Uterus (tissue), 2 donors: ENCODE measurements at regions not wholly inside any gene's neighbourhood (a gene's known extent, or its start where the extent isn't known, plus 50 kb on each side); places are given as distances from the start of the nearest gene placed in this dataset.

ENCODE experiments used
- POLR2A ChIP-seq, 2 donors: fragments of 450-650 bp; IDR thresholded peaks; one replicate each; pipeline ENCODE4 v1.6.1; 2016; ENCODE audit warnings: antibody characterized with exemption in 2 of 2, mild to moderate bottlenecking in 1 of 2, moderate library complexity in 1 of 2
- TF ChIP-seq, protein P1 (sequence below), 4 experiments: fragments of 200-600 bp in 2 of 4; fragments of 450-650 bp in 2 of 4; sonication (generic) in 2 of 4; IDR thresholded peaks; one replicate each; pipeline ENCODE4 v1.5.1; 2016 to 2019; ENCODE audit warnings: antibody characterized with exemption in 4 of 4, mild to moderate bottlenecking in 2 of 4, moderate library complexity in 1 of 4

DNA sequence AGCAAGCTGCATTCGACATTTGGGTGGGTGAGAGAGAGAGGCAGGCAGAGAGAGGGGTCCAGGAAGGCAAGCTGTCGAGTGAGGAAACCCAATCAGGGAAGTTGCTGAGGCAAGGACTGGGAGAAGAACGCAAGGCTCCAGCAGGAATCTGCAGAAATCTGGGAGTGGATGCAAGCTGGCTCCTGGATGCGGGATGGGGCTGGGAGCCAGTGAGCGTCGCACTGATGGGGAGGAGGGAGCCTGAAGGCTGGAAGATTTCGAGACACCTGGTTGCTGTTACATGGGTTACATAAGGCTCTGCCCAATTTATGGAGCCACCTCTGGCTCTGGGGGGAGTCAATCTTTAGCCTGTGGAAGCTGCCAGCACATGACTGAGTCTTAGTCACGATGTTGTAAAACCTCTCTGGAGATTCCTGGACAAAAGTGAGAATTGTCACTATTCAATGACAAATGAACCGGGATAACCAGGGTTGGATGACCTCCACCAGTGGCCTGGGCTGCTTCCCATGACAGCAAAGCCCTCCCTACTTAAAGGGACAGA lies 51.1 kb upstream of the ADRB1 start:
- TF ChIP-seq, protein P1, sequence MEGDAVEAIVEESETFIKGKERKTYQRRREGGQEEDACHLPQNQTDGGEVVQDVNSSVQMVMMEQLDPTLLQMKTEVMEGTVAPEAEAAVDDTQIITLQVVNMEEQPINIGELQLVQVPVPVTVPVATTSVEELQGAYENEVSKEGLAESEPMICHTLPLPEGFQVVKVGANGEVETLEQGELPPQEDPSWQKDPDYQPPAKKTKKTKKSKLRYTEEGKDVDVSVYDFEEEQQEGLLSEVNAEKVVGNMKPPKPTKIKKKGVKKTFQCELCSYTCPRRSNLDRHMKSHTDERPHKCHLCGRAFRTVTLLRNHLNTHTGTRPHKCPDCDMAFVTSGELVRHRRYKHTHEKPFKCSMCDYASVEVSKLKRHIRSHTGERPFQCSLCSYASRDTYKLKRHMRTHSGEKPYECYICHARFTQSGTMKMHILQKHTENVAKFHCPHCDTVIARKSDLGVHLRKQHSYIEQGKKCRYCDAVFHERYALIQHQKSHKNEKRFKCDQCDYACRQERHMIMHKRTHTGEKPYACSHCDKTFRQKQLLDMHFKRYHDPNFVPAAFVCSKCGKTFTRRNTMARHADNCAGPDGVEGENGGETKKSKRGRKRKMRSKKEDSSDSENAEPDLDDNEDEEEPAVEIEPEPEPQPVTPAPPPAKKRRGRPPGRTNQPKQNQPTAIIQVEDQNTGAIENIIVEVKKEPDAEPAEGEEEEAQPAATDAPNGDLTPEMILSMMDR (IDR thresholded peaks at IDR 0.05) = no peak
- TF ChIP-seq POLR2A (IDR thresholded peaks at IDR 0.05) = no peak
